OCI-LY3 (cell line): ENCODE measurements at regions not wholly inside any gene's neighbourhood (a gene's known extent, or its start where the extent isn't known, plus 50 kb on each side); places are given as distances from the start of the nearest gene placed in this dataset.

Experiments used
- H2AFZ ChIP-seq: fragments of 200-600, 300-600 bp; shearing (Covaris generic); 2 replicates; pipeline ENCODE4 v1.6.0; 2014; ENCODE audit warnings: antibody characterized with exemption, low read depth, low read length
- H3K27ac ChIP-seq: fragments of 200-600, 300-600 bp; sonication (generic); 2 replicates; pipeline ENCODE4 v1.5.1; 2014; ENCODE audit warnings: mild to moderate bottlenecking, low read length, moderate library complexity, mixed read lengths
- H3K27me3 ChIP-seq: fragments of 200-600, 300-600 bp; sonication (generic); 2 replicates; pipeline ENCODE4 v1.6.1; 2014; ENCODE audit warnings: low read depth, low read length, mixed read lengths
- H3K36me3 ChIP-seq: fragments of 200-600, 300-600 bp; sonication (generic); replicated peaks from 2 replicates; pipeline ENCODE3; 2014; ENCODE audit warnings: low read depth, low read length, mixed read lengths
- H3K4me1 ChIP-seq: fragments of 300-600, 200-600 bp; sonication (generic); 2 replicates; pipeline ENCODE4 v1.6.1; 2014; ENCODE audit warnings: low read length, mixed read lengths
- H3K4me2 ChIP-seq: fragments of 200-600, 300-600 bp; sonication (generic); 2 replicates; pipeline ENCODE4 v1.6.1; 2014; ENCODE audit warnings: low read length, mixed read lengths
- H3K4me3 ChIP-seq: fragments of 300-600, 200-600 bp; sonication (generic); 2 replicates; pipeline ENCODE4 v1.5.1; 2014; ENCODE audit warnings: antibody characterized with exemption, mild to moderate bottlenecking, low read length, moderate library complexity
- H3K79me2 ChIP-seq: fragments of 300-600, 200-600 bp; shearing (Covaris generic); 2 replicates; pipeline ENCODE4 v1.6.1; 2014; ENCODE audit warnings: mild to moderate bottlenecking, low read length, mixed read lengths
- H3K9ac ChIP-seq: fragments of 300-600, 200-600 bp; shearing (Covaris generic); 2 replicates; pipeline ENCODE4 v1.6.0; 2014; ENCODE audit warnings: mild to moderate bottlenecking, low read length, moderate library complexity
- H3K9me3 ChIP-seq: fragments of 200-600, 300-600 bp; shearing (Covaris generic); 2 replicates; pipeline ENCODE4 v1.6.1; 2014; ENCODE audit warnings: low read length, mixed read lengths; ENCODE audit not compliant: insufficient read depth
- H4K20me1 ChIP-seq: fragments of 200-600, 300-600 bp; sonication (generic); 2 replicates; pipeline ENCODE4 v1.6.1; 2016; ENCODE audit warnings: low read length, mixed read lengths; ENCODE audit not compliant: insufficient read depth
- EZH2phosphoT487 ChIP-seq: fragments of 200-600 bp; shearing (Covaris generic); IDR thresholded peaks from 2 replicates; pipeline ENCODE4 v1.6.1; 2018; ENCODE audit warnings: antibody characterized with exemption, mixed run types, low read depth
- TF ChIP-seq, protein P1 (sequence below): fragments of 200-600, 300-600 bp; sonication (generic); IDR thresholded peaks from 2 replicates; pipeline ENCODE4 v1.5.1; 2014; ENCODE audit warnings: antibody characterized with exemption, low read length, low read depth

- no peaks in the 10 kb centered on the region for H3K79me2 ChIP-seq
- no peak overlapping the region for H3K4me2 ChIP-seq
- no peaks in the 10 kb centered on the region for H3K4me1 ChIP-seq
- H4K20me1 ChIP-seq, result no peaks in the 10 kb centered on the region
- H3K27me3 ChIP-seq, result no peaks in the 10 kb centered on the region
- H3K9ac ChIP-seq, result no peak overlapping the region
- no peaks in the 10 kb centered on the region for H3K9me3 ChIP-seq
- no peak overlapping the region for H2AFZ ChIP-seq
- H3K27ac ChIP-seq, result no peak overlapping the region
- H3K4me3 ChIP-seq, result no peak overlapping the region
- no peaks in the 10 kb centered on the region for H3K36me3 ChIP-seq
- TF ChIP-seq, protein P1, sequence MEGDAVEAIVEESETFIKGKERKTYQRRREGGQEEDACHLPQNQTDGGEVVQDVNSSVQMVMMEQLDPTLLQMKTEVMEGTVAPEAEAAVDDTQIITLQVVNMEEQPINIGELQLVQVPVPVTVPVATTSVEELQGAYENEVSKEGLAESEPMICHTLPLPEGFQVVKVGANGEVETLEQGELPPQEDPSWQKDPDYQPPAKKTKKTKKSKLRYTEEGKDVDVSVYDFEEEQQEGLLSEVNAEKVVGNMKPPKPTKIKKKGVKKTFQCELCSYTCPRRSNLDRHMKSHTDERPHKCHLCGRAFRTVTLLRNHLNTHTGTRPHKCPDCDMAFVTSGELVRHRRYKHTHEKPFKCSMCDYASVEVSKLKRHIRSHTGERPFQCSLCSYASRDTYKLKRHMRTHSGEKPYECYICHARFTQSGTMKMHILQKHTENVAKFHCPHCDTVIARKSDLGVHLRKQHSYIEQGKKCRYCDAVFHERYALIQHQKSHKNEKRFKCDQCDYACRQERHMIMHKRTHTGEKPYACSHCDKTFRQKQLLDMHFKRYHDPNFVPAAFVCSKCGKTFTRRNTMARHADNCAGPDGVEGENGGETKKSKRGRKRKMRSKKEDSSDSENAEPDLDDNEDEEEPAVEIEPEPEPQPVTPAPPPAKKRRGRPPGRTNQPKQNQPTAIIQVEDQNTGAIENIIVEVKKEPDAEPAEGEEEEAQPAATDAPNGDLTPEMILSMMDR, result no peak
- TF ChIP-seq EZH2phosphoT487, result no peak
These were observed 1039.9 kb downstream of the KCNT2 start for GRCh38 chr1:195568389-195568788.

DNA sequence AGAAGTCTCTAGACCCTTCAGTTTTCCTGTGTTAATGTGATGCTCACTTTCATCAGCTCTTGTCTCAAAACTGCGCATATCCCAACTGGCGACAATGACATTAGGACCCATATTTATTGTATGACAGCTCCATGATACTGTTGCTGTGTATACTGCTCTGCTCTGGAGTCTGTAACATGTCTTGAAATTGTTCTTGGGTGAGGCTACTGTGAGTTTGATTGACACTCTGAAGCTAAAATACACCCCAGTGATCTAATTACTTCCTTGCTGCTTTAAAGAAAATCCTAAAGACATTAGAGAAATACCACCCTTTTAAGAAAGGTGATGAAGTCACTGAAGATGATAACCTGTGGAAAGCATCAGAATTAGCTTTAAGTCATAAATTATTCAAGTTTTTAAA is 1046.2 kb downstream of the KCNT2 start:
- TF ChIP-seq EZH2phosphoT487, result no peak
- TF ChIP-seq, protein P1, result no peak
- Histone ChIP-seq H2AFZ (no peak overlapping the region), H3K27me3 (no peaks in the 10 kb centered on the region), H3K4me1 (no peaks in the 10 kb centered on the region), H4K20me1 (no peaks in the 10 kb centered on the region), H3K4me2 (no peak overlapping the region), H3K9ac (no peak overlapping the region), H3K36me3 (no peaks in the 10 kb centered on the region), H3K79me2 (no peaks in the 10 kb centered on the region), H3K4me3 (no peak overlapping the region), H3K9me3 (no peaks in the 10 kb centered on the region), H3K27ac (no peak overlapping the region)

GRCh38 chr1:195550071-195550862 is 1058.0 kb downstream of the KCNT2 start:
- Histone ChIP-seq H4K20me1 (no peaks in the 10 kb centered on the region), H3K79me2 (no peaks in the 10 kb centered on the region), H3K4me1 (no peaks in the 10 kb centered on the region), H2AFZ (no peak overlapping the region), H3K4me3 (no peak overlapping the region), H3K27ac (no peak overlapping the region), H3K27me3 (no peaks in the 10 kb centered on the region), H3K36me3 (no peaks in the 10 kb centered on the region), H3K9me3 (no peaks in the 10 kb centered on the region), H3K9ac (no peak overlapping the region), H3K4me2 (no peak overlapping the region)
- no peak for TF ChIP-seq EZH2phosphoT487
- TF ChIP-seq, protein P1, result no peak

- Histone ChIP-seq H3K79me2 (no peaks in the 10 kb centered on the region), H3K27ac (no peak overlapping the region), H3K4me1 (no peaks in the 10 kb centered on the region), H3K36me3 (no peaks in the 10 kb centered on the region), H3K9ac (no peak overlapping the region), H3K4me2 (no peak overlapping the region), H3K27me3 (no peaks in the 10 kb centered on the region), H4K20me1 (no peaks in the 10 kb centered on the region), H2AFZ (no peak overlapping the region), H3K9me3 (no peaks in the 10 kb centered on the region), H3K4me3 (no peak overlapping the region)
- TF ChIP-seq, protein P1, result no peak
- no peak for TF ChIP-seq EZH2phosphoT487
These were observed 1077.3 kb downstream of the KCNT2 start for GRCh38 chr1:195530961-195531360.
